ENCODE measurements at regions not wholly inside any gene's neighbourhood (a gene's known extent, or its start where the extent isn't known, plus 50 kb on each side); places are given as distances from the start of the nearest gene placed in this dataset.
A peak's percentile ranks its signal among the peaks of the same experiment; 100 is the strongest.

DNA sequence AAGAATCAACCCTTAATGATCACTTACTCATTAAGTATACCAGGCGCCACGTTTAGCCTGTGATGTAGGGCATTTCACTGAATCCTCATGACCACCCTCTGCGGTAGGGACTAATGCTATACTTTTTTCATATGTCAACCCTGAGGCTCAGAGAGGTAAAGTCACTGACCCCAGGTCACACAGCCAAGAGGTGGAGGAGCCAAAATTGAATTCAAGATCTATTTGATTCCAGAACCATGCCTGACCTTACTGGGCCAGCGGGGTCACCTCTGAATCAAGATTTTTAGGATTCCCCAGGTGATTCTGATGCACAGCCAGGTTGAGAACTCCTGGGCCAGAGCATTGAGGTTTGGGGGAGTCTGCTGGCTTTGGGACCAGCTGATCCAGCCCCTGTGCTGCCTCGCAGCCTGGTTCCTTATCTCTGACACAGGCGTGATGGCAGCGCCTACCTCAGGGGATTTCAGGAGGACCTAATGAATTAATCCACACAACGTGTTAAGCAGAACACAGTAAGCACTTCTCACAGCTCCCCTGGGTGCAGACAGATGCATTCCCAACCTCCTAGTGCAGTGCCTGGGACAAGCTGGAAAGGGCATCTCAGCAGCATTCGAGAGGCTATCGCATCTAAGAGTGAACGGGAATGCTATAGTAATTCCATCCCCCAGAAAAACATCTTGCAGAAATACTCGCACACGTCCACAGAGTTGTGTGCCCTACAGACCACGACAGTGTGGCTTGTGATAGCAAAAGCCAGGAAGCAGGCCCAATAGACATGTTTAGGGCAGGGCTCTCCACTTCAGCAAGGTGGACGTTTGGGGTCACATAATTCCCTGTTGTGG, 101.4 kb upstream of the PTPN1 start:
- Mint-ChIP-seq H3K4me3 (ENCODE audit: low read depth, unreplicated experiment) (no peak overlapping the region), H3K27me3 (ENCODE audit: unreplicated experiment) (peaks cover 30% of the 10 kb centered on the region), H3K27ac (ENCODE audit: unreplicated experiment) (no peak overlapping the region), H3K9me3 (ENCODE audit: low read depth, unreplicated experiment) (no peaks in the 10 kb centered on the region), H3K4me1 (ENCODE audit: low read depth, unreplicated experiment) (peaks cover 29% of the 10 kb centered on the region), H3K36me3 (ENCODE audit: insufficient read depth, unreplicated experiment) (no peaks in the 10 kb centered on the region)
- intact Hi-C loops (cut with micrococcal nuclease; ENCODE audit: unreplicated experiment) = no loop called here
- TF ChIP-seq, protein P1, sequence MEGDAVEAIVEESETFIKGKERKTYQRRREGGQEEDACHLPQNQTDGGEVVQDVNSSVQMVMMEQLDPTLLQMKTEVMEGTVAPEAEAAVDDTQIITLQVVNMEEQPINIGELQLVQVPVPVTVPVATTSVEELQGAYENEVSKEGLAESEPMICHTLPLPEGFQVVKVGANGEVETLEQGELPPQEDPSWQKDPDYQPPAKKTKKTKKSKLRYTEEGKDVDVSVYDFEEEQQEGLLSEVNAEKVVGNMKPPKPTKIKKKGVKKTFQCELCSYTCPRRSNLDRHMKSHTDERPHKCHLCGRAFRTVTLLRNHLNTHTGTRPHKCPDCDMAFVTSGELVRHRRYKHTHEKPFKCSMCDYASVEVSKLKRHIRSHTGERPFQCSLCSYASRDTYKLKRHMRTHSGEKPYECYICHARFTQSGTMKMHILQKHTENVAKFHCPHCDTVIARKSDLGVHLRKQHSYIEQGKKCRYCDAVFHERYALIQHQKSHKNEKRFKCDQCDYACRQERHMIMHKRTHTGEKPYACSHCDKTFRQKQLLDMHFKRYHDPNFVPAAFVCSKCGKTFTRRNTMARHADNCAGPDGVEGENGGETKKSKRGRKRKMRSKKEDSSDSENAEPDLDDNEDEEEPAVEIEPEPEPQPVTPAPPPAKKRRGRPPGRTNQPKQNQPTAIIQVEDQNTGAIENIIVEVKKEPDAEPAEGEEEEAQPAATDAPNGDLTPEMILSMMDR (IDR thresholded peaks at IDR 0.05; ENCODE audit: unreplicated experiment) = no peak
- CTCF ChIA-PET = interaction anchor here (0.9 kb wide), 1 partner anchor 14 kb away, joined by 4 read pairs; no protein-coding TSS in a partner anchor
- no TSS peak for BruUV-seq (replicated peaks)
- no peak for DNase-seq

DNA sequence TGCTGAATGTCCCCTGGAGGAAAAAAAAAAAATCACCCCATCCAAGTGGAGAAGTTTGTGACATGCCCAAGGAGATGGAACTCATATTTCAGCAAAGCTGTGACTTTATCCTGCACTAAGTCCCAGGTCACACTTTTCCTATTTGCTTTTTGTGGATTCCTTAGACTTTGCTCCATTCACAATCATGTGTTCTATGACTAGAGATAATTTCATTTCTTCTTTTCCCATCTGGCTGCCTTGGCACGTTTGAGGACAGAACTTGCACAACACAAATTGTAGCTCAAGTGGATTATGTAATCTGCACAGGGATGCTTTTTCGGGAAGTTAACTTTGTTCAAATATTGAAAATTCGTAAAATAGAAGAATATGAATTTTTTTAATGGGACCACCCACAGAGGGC, 100.7 kb upstream of the PTPN1 start:
- CTCF ChIA-PET = no interaction called here

DNA sequence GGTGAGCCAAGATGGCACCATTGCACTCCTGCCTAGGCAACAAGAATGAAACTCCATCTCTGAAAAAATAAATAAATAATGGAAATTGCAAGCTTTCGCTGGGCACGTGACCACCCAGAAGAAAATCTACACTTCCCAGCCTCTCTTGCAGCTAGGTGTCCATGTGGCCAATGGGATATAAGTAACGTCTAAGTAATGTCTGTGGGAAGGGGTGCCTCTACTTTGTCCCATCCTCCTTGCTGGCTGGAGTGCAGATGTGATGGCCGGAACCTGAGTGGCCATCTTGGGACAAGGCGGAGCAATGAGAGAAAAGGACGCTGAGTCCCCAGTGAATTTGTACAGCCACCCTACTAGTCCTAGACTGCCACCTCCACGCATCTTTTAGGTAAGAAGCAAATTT, 99.8 kb upstream of the PTPN1 start:
- intact Hi-C loops (cut with micrococcal nuclease; ENCODE audit: unreplicated experiment) = no loop called here
- peaks cover 34% of the 10 kb centered on the region for H3K4me1 Mint-ChIP-seq (ENCODE audit: low read depth, unreplicated experiment)
- DNase-seq = no peak
- H3K36me3 Mint-ChIP-seq (ENCODE audit: insufficient read depth, unreplicated experiment) = peaks cover 7% of the 10 kb centered on the region
- no TSS peak for BruUV-seq (replicated peaks)
- H3K4me3 Mint-ChIP-seq (ENCODE audit: low read depth, unreplicated experiment) = no peak overlapping the region
- H3K27ac Mint-ChIP-seq (ENCODE audit: unreplicated experiment) = no peak overlapping the region
- TF ChIP-seq, protein P1 (IDR thresholded peaks at IDR 0.05; ENCODE audit: unreplicated experiment) = no peak
- CTCF ChIA-PET = no interaction called here
- H3K27me3 Mint-ChIP-seq (ENCODE audit: unreplicated experiment) = peaks cover 14% of the 10 kb centered on the region
- H3K9me3 Mint-ChIP-seq (ENCODE audit: low read depth, unreplicated experiment) = no peaks in the 10 kb centered on the region

More for the DNA sequence above, 100.7 kb upstream of the PTPN1 start:
- intact Hi-C loops (cut with micrococcal nuclease; ENCODE audit: unreplicated experiment) = no loop called here
- Mint-ChIP-seq H3K4me3 (ENCODE audit: low read depth, unreplicated experiment) (no peak overlapping the region), H3K27me3 (ENCODE audit: unreplicated experiment) (peaks cover 23% of the 10 kb centered on the region), H3K36me3 (ENCODE audit: insufficient read depth, unreplicated experiment) (no peaks in the 10 kb centered on the region), H3K4me1 (ENCODE audit: low read depth, unreplicated experiment) (peaks cover 26% of the 10 kb centered on the region), H3K27ac (ENCODE audit: unreplicated experiment) (no peak overlapping the region), H3K9me3 (ENCODE audit: low read depth, unreplicated experiment) (no peaks in the 10 kb centered on the region)
- no TSS peak for BruUV-seq (replicated peaks)
- no peak for DNase-seq
- TF ChIP-seq, protein P1 (IDR thresholded peaks at IDR 0.05; ENCODE audit: unreplicated experiment) = no peak

DNA sequence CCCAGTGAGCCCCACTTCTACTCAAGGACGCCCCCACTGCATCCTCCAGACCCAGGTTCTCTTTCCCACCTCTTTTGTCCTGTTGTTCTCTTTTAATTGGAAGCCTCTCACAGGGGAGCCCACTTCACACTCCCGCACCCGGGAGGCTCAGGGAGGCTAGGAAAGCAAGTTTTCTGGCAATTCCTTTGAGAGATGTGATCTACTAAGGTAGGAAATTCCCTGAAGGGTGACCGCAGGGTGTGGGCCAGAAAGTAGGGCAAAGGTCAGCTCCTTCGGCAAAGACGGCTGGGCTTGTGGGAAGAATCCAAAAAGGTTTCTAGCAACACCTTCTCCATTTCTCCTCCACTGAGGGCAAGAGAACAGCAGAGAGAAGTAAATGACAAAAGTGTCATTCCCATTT, 98.1 kb upstream of the PTPN1 start:
- BruUV-seq (replicated peaks) = no TSS peak
- CTCF ChIA-PET = interaction anchor here (0.6 kb wide), 1 partner anchor 269 kb away, joined by 5 read pairs; no protein-coding TSS in a partner anchor
- H3K27me3 Mint-ChIP-seq (ENCODE audit: unreplicated experiment) = no peaks in the 10 kb centered on the region
- H3K27ac Mint-ChIP-seq (ENCODE audit: unreplicated experiment) = peak overlapping the region; percentile 60
- peaks cover 13% of the 10 kb centered on the region for H3K36me3 Mint-ChIP-seq (ENCODE audit: insufficient read depth, unreplicated experiment)
- peaks cover 45% of the 10 kb centered on the region for H3K4me1 Mint-ChIP-seq (ENCODE audit: low read depth, unreplicated experiment)
- TF ChIP-seq, protein P1 (IDR thresholded peaks at IDR 0.05; ENCODE audit: unreplicated experiment) = no peak
- no peaks in the 10 kb centered on the region for H3K9me3 Mint-ChIP-seq (ENCODE audit: low read depth, unreplicated experiment)
- intact Hi-C loops (cut with micrococcal nuclease; ENCODE audit: unreplicated experiment) = no loop called here
- DNase-seq = peak; percentile 48
- no peak overlapping the region for H3K4me3 Mint-ChIP-seq (ENCODE audit: low read depth, unreplicated experiment)
